ENCODE measurements at regions not wholly inside any gene's neighbourhood (a gene's known extent, or its start where the extent isn't known, plus 50 kb on each side); places are given as distances from the start of the nearest gene placed in this dataset.

- DNase-seq = no peak
These were observed 178.8 kb upstream of the HDAC4 start for GRCh38 chr2:239579524-239580198.

GRCh38 chr2:239579081-239579480 is 178.3 kb upstream of the HDAC4 start:
- DNase-seq = no peak

GRCh38 chr2:239578381-239578780 is 177.6 kb upstream of the HDAC4 start:
- no peak for DNase-seq

GRCh38 chr2:239577935-239578334 is 177.1 kb upstream of the HDAC4 start:
- no peak for DNase-seq

- DNase-seq = no peak
These were observed 176.2 kb upstream of the HDAC4 start for GRCh38 chr2:239576784-239577685.

- no peak for DNase-seq
These were observed 175.2 kb upstream of the HDAC4 start for GRCh38 chr2:239575931-239576445.

GRCh38 chr2:239574434-239575156 is 173.8 kb upstream of the HDAC4 start:
- DNase-seq = no peak

GRCh38 chr2:239574054-239574433 is 173.2 kb upstream of the HDAC4 start:
- DNase-seq = no peak

GRCh38 chr2:239570971-239571520 is 170.2 kb upstream of the HDAC4 start:
- no peak for DNase-seq

- no peak for DNase-seq
These were observed 169.6 kb upstream of the HDAC4 start for GRCh38 chr2:239570216-239570925.

GRCh38 chr2:239569401-239570090 is 168.7 kb upstream of the HDAC4 start:
- DNase-seq = no peak

- DNase-seq = no peak
These were observed 167.8 kb upstream of the HDAC4 start for GRCh38 chr2:239568601-239569000.

- no peak for DNase-seq
These were observed 167.0 kb upstream of the HDAC4 start for GRCh38 chr2:239567786-239568185.

GRCh38 chr2:239566995-239567568 is 166.3 kb upstream of the HDAC4 start:
- no peak for DNase-seq

GRCh38 chr2:239566162-239566994 is 165.6 kb upstream of the HDAC4 start:
- DNase-seq = no peak

- no peak for DNase-seq
These were observed 163.8 kb upstream of the HDAC4 start for GRCh38 chr2:239564587-239564986.

- DNase-seq = no peak
These were observed 162.7 kb upstream of the HDAC4 start for GRCh38 chr2:239563561-239563960.

GRCh38 chr2:239561446-239562001 is 160.7 kb upstream of the HDAC4 start:
- DNase-seq = no peak

GRCh38 chr2:239559417-239560261 is 158.8 kb upstream of the HDAC4 start:
- no peak for DNase-seq
